GM12878 (cell line): ENCODE measurements at regions not wholly inside any gene's neighbourhood (a gene's known extent, or its start where the extent isn't known, plus 50 kb on each side); places are given as distances from the start of the nearest gene placed in this dataset.

Experiments
- ATAC-seq: fragments of 200-7000 bp; cut with Tn5 transposase; 3 replicates; pipeline ENCODE4 v1.9.1; 2020; ENCODE audit warnings: mild to moderate bottlenecking, moderate library complexity
- BruUV-seq: library from RNA; stranded (reverse); fragments of 400-500 nt; replicated peaks from 2 replicates; lab custom pipeline; 2021; lab: Mats Ljungman, UMichigan
- CTCF ChIA-PET: fragments of 300-600 bp; sonication (Branson Sonifier 250); formaldehyde crosslinking; extraction: SDS; loops from one replicate; lab custom pipeline; 2021; ENCODE audit warnings: inconsistent platforms; lab: Yijun Ruan, JAX
- POLR2A ChIA-PET: fragments of 350-600 bp; formaldehyde crosslinking; extraction: SDS; loops from one replicate; lab custom pipeline; 2021; ENCODE audit warnings: inconsistent platforms; lab: Charles Lee
- RAD21 ChIA-PET: fragments of 300-600 bp; sonication (Branson Sonifier 250); formaldehyde crosslinking; loops from one replicate; lab custom pipeline; 2023; ENCODE audit warnings: antibody characterized with exemption; ENCODE audit not compliant: unreplicated experiment; lab: Charles Lee
- SMC1A ChIA-PET: fragments of 300-600 bp; sonication (Branson Sonifier 250); formaldehyde crosslinking; loops from one replicate; lab custom pipeline; 2023; ENCODE audit not compliant: unreplicated experiment, uncharacterized antibody; lab: Charles Lee
- DNase-seq: peaks from one replicate; pipeline ENCODE4 v3.0.0-alpha.2; 2011; ENCODE audit warnings: low read depth, low spot score
- FAIRE-seq: peaks from 3 replicates; lab custom pipeline; 2011; peaks lifted over from hg19 to GRCh38; lab: Jason Lieb, UNC
- H2AFZ ChIP-seq: 2 replicates; pipeline ENCODE4 v1.6.0; 2011; ENCODE audit warnings: low read depth, low read length, control low read depth; ENCODE audit not compliant: control insufficient read depth
- H3K27ac ChIP-seq: 2 replicates; pipeline ENCODE4 v1.5.1; 2011; ENCODE audit warnings: control low read depth; ENCODE audit not compliant: control insufficient read depth, insufficient read depth
- H3K27me3 ChIP-seq, 2 experiments: replicated peaks in 1 of 2; 2 replicates each; pipeline versions ENCODE4 v1.6.0 to v1.6.1; 2011; ENCODE audit warnings: low read length in 1 of 2; ENCODE audit not compliant: control insufficient read depth in 2 of 2, insufficient read depth in 2 of 2
- H3K36me3 ChIP-seq, 2 experiments: 2 replicates each; pipeline ENCODE4 v1.5.1; 2011; ENCODE audit warnings: low read length in 1 of 2; ENCODE audit not compliant: control insufficient read depth in 2 of 2, insufficient read depth in 2 of 2
- H3K4me1 ChIP-seq: 2 replicates; pipeline ENCODE4 v1.6.1; 2011; ENCODE audit warnings: mild to moderate bottlenecking, low read length, moderate library complexity, mixed read lengths; ENCODE audit not compliant: control insufficient read depth, insufficient read depth
- H3K4me2 ChIP-seq: 2 replicates; pipeline ENCODE4 v1.6.0; 2011; ENCODE audit warnings: control low read depth; ENCODE audit not compliant: control insufficient read depth, insufficient read depth
- H3K4me3 ChIP-seq: fragments of 200-600 bp; sonication (generic); 2 replicates; pipeline ENCODE4 v1.5.1; 2016
- H3K79me2 ChIP-seq: 2 replicates; pipeline ENCODE4 v1.6.0; 2011; ENCODE audit warnings: low read length; ENCODE audit not compliant: control insufficient read depth, insufficient read depth
- H3K9ac ChIP-seq: 2 replicates; pipeline ENCODE4 v1.8.0; 2011; ENCODE audit warnings: low read length, control low read depth, mixed read lengths; ENCODE audit not compliant: control insufficient read depth, insufficient read depth
- H3K9me3 ChIP-seq: replicated peaks from 3 replicates; pipeline ENCODE4 v1.5.1; 2011; ENCODE audit warnings: mild to moderate bottlenecking, low read length; ENCODE audit not compliant: control insufficient read depth, insufficient read depth
- H4K20me1 ChIP-seq: 2 replicates; pipeline ENCODE4 v1.6.0; 2011; ENCODE audit not compliant: control insufficient read depth, insufficient read depth
- CEBPB ChIP-seq, 2 experiments: fragments of 150-350 bp in 1 of 2; IDR thresholded peaks; 2 replicates each; pipeline ENCODE4 v1.6.1; 2012 to 2014; ENCODE audit warnings: low read depth in 2 of 2, low read length in 2 of 2, borderline replicate concordance in 1 of 2, inconsistent platforms in 1 of 2
- CREM ChIP-seq: IDR thresholded peaks from 2 replicates; pipeline ENCODE4 v1.6.1; 2014; ENCODE audit warnings: antibody characterized with exemption, low read depth
- HDAC6 ChIP-seq: fragments of 200-600 bp; sonication (generic); IDR thresholded peaks from one replicate; pipeline ENCODE4 v1.8.0; 2017; ENCODE audit warnings: antibody characterized with exemption; ENCODE audit not compliant: unreplicated experiment
- MTA3 ChIP-seq: IDR thresholded peaks from 2 replicates; pipeline ENCODE4 v1.6.1; 2012; ENCODE audit warnings: low read length, inconsistent platforms, borderline replicate concordance
- MYB ChIP-seq: fragments of 150-350 bp; IDR thresholded peaks from 2 replicates; pipeline ENCODE4 v1.6.1; 2014; ENCODE audit warnings: mild to moderate bottlenecking, low read depth, low read length, borderline replicate concordance
- NBN ChIP-seq: fragments of 450-650 bp; IDR thresholded peaks from 2 replicates; pipeline ENCODE4 v1.6.1; 2016
- PAX8 ChIP-seq: fragments of 450-650 bp; IDR thresholded peaks from 2 replicates; pipeline ENCODE4 v1.6.1; 2017; ENCODE audit warnings: mild to moderate bottlenecking, moderate library complexity
- POLR2AphosphoS2 ChIP-seq: IDR thresholded peaks from 2 replicates; pipeline ENCODE4 v1.6.1; 2011; ENCODE audit warnings: low read depth, mild to moderate bottlenecking, low read length, improper control_type of control experiment, moderate library complexity
- SIN3A ChIP-seq: IDR thresholded peaks from 2 replicates; pipeline ENCODE4 v1.6.1; 2012; ENCODE audit warnings: low read depth, low read length, improper control_type of control experiment
- SP1 ChIP-seq: IDR thresholded peaks from one replicate; pipeline ENCODE4 v1.6.1; 2011; ENCODE audit warnings: low read depth, low read length
- SREBF1 ChIP-seq: IDR thresholded peaks from 2 replicates; pipeline ENCODE4 v1.6.1; 2012; ENCODE audit warnings: mild to moderate bottlenecking, low read length
- STAT1 ChIP-seq: fragments of 450-650 bp; conservative IDR thresholded peaks from 2 replicates; pipeline ENCODE4 v1.6.1; 2014; ENCODE audit warnings: antibody characterized with exemption, mild to moderate bottlenecking
- STAT3 ChIP-seq: IDR thresholded peaks from 2 replicates; pipeline ENCODE4 v1.6.1; 2011; ENCODE audit warnings: low read depth, low read length, improper control_type of control experiment
- TCF7 ChIP-seq: IDR thresholded peaks from 2 replicates; pipeline ENCODE4 v1.6.1; 2014; ENCODE audit warnings: antibody characterized with exemption, borderline replicate concordance
- ZNF622 ChIP-seq: fragments of 450-650 bp; IDR thresholded peaks from 2 replicates; pipeline ENCODE4 v1.6.1; 2017; ENCODE audit warnings: mild to moderate bottlenecking, inconsistent platforms
- WGBS: methylation state at CpG from one replicate; pipeline ENCODE4 v1.1.6; 2016; ENCODE audit warnings: low lambda C conversion rate; ENCODE audit not compliant: insufficient replicate concordance, insufficient coverage; ENCODE audit errors: missing lambda C conversion rate; 5-methylcytosine and 5-hydroxymethylcytosine counted together
- in situ Hi-C: fragments of 300-500 bp; cut with MboI; formaldehyde crosslinking; loops from 9 replicates; pipeline ENCODE4 v1.14.3; 2018; ENCODE audit warnings: mixed read lengths
- intact Hi-C: fragments of 100-400 bp; cut with micrococcal nuclease; formaldehyde crosslinking; loops from one replicate; pipeline ENCODE4 v1.14.2; 2022; ENCODE audit not compliant: unreplicated experiment
- TF ChIP-seq, protein P1 (sequence below): IDR thresholded peaks from 2 replicates; pipeline ENCODE4 v1.6.1; 2012; ENCODE audit warnings: low read length, inconsistent platforms
- TF ChIP-seq, protein P2 (sequence below): fragments of 450-650 bp; IDR thresholded peaks from 2 replicates; pipeline ENCODE4 v1.6.1; 2016; ENCODE audit warnings: mild to moderate bottlenecking
- TF ChIP-seq, protein P3 (sequence below): fragments of 450-650 bp; IDR thresholded peaks from 2 replicates; pipeline ENCODE4 v1.6.1; 2017; ENCODE audit warnings: mild to moderate bottlenecking

DNA sequence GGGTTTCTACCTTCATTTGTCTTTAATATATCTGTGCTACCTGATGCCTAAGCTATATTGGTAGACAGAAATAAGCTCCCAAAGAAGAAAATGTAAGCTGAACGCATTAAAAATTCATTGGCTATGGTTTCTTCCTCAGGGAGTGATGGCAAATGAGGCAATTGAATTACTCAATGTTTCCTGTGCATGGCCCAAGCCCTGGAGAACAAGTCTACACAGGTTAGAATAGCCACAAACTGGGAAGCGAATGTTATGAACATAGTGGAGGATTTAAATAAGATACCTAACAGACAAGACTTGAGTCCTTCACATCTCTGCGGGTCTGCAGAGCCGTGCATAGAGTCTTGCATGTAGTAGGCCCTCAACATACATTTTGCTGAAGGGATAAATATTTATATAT is 350.3 kb downstream of the RWDD3 start:
- ChIA-PET POLR2A (no interaction called here), SMC1A (no interaction called here), CTCF (interaction anchor here (1.5 kb wide), 1 partner anchor 8 kb away, joined by 4 read pairs; no protein-coding TSS in a partner anchor), RAD21 (no interaction called here)
- WGBS, result 9% methylated on average over 4 of the region's 4 CpGs
- ATAC-seq (no peak), FAIRE-seq (no peak), DNase-seq (no peak)
- Histone ChIP-seq H3K27ac (no peak overlapping the region), H3K4me2 (no peak overlapping the region), H3K36me3 (no peaks in the 10 kb centered on the region), H3K27me3 (no peaks in the 10 kb centered on the region), H3K4me3 (no peak overlapping the region), H2AFZ (no peak overlapping the region), H3K9ac (no peak overlapping the region), H3K4me1 (no peaks in the 10 kb centered on the region), H4K20me1 (no peaks in the 10 kb centered on the region), H3K9me3 (no peaks in the 10 kb centered on the region), H3K79me2 (no peaks in the 10 kb centered on the region)
- BruUV-seq, result no TSS peak
- in situ Hi-C loops (no loop called here), intact Hi-C loops (no loop called here)
- TF ChIP-seq CREM (no peak), STAT3 (no peak), SIN3A (no peak), MTA3 (no peak), ZNF622 (no peak), TCF7 (no peak), HDAC6 (no peak), CEBPB (IDR thresholded peaks at IDR 0.05; ENCODE audit: borderline replicate concordance in 1 of 2, low read depth in 2 of 2, low read length in 2 of 2) (no peak), PAX8 (no peak), SP1 (no peak), MYB (no peak), STAT1 (no peak), NBN (no peak), SREBF1 (no peak), POLR2AphosphoS2 (no peak)
- TF ChIP-seq, protein P1, sequence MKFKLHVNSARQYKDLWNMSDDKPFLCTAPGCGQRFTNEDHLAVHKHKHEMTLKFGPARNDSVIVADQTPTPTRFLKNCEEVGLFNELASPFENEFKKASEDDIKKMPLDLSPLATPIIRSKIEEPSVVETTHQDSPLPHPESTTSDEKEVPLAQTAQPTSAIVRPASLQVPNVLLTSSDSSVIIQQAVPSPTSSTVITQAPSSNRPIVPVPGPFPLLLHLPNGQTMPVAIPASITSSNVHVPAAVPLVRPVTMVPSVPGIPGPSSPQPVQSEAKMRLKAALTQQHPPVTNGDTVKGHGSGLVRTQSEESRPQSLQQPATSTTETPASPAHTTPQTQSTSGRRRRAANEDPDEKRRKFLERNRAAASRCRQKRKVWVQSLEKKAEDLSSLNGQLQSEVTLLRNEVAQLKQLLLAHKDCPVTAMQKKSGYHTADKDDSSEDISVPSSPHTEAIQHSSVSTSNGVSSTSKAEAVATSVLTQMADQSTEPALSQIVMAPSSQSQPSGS, result no peak
- TF ChIP-seq, protein P2, sequence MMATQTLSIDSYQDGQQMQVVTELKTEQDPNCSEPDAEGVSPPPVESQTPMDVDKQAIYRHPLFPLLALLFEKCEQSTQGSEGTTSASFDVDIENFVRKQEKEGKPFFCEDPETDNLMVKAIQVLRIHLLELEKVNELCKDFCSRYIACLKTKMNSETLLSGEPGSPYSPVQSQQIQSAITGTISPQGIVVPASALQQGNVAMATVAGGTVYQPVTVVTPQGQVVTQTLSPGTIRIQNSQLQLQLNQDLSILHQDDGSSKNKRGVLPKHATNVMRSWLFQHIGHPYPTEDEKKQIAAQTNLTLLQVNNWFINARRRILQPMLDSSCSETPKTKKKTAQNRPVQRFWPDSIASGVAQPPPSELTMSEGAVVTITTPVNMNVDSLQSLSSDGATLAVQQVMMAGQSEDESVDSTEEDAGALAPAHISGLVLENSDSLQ, result no peak
- TF ChIP-seq, protein P3, sequence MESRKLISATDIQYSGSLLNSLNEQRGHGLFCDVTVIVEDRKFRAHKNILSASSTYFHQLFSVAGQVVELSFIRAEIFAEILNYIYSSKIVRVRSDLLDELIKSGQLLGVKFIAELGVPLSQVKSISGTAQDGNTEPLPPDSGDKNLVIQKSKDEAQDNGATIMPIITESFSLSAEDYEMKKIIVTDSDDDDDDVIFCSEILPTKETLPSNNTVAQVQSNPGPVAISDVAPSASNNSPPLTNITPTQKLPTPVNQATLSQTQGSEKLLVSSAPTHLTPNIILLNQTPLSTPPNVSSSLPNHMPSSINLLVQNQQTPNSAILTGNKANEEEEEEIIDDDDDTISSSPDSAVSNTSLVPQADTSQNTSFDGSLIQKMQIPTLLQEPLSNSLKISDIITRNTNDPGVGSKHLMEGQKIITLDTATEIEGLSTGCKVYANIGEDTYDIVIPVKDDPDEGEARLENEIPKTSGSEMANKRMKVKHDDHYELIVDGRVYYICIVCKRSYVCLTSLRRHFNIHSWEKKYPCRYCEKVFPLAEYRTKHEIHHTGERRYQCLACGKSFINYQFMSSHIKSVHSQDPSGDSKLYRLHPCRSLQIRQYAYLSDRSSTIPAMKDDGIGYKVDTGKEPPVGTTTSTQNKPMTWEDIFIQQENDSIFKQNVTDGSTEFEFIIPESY, result no peak
